GM23248 (cell line): ENCODE measurements at regions not wholly inside any gene's neighbourhood (a gene's known extent, or its start where the extent isn't known, plus 50 kb on each side); places are given as distances from the start of the nearest gene placed in this dataset.

Experiments
- DNase-seq: peaks from one replicate; pipeline ENCODE4 v3.0.0-alpha.2; 2015
- H2AFZ ChIP-seq: fragments of 200-600 bp; sonication (generic); 2 replicates; pipeline ENCODE4 v1.6.1; 2016; ENCODE audit warnings: antibody characterized with exemption
- H3F3A ChIP-seq: fragments of 200-600 bp; sonication (generic); 2 replicates; pipeline ENCODE4 v1.6.1; 2016; ENCODE audit warnings: mild to moderate bottlenecking, antibody characterized with exemption, mixed run types; ENCODE audit not compliant: insufficient read depth
- H3K27ac ChIP-seq: fragments of 200-600 bp; sonication (generic); 2 replicates; pipeline ENCODE4 v1.5.1; 2016; ENCODE audit warnings: mild to moderate bottlenecking
- H3K27me3 ChIP-seq: fragments of 200-600 bp; sonication (generic); replicated peaks from 2 replicates; pipeline ENCODE4 v1.6.1; 2016; ENCODE audit warnings: mild to moderate bottlenecking; ENCODE audit not compliant: insufficient read depth
- H3K36me3 ChIP-seq: fragments of 200-600 bp; sonication (generic); 2 replicates; pipeline ENCODE4 v1.6.1; 2016; ENCODE audit warnings: low read depth, mild to moderate bottlenecking
- H3K4me1 ChIP-seq: fragments of 200-600 bp; sonication (generic); 2 replicates; pipeline ENCODE4 v1.6.1; 2016; ENCODE audit warnings: mild to moderate bottlenecking; ENCODE audit not compliant: insufficient read depth
- H3K4me2 ChIP-seq: fragments of 200-600 bp; sonication (generic); one replicate; pipeline ENCODE4 v1.6.1; 2016; ENCODE audit warnings: mild to moderate bottlenecking; ENCODE audit not compliant: unreplicated experiment
- H3K4me3 ChIP-seq: fragments of 200-600 bp; sonication (generic); 2 replicates; pipeline ENCODE4 v1.5.1; 2016; ENCODE audit warnings: mild to moderate bottlenecking
- H3K79me2 ChIP-seq: fragments of 200-600 bp; sonication (generic); 2 replicates; pipeline ENCODE4 v1.6.1; 2016; ENCODE audit warnings: mild to moderate bottlenecking; ENCODE audit not compliant: insufficient read depth
- H3K9ac ChIP-seq: fragments of 200-600 bp; sonication (generic); 2 replicates; pipeline ENCODE4 v1.6.1; 2016; ENCODE audit warnings: mild to moderate bottlenecking
- H3K9me2 ChIP-seq: fragments of 200-600 bp; sonication (generic); 2 replicates; pipeline ENCODE4 v1.6.1; 2016; ENCODE audit warnings: mixed run types, mild to moderate bottlenecking, moderate library complexity; ENCODE audit not compliant: insufficient read depth
- H3K9me3 ChIP-seq: fragments of 200-600 bp; sonication (generic); one replicate; pipeline ENCODE4 v1.6.1; 2017; ENCODE audit warnings: low read depth
- H4K20me1 ChIP-seq: fragments of 200-600 bp; sonication (generic); 2 replicates; pipeline ENCODE4 v1.6.0; 2016; ENCODE audit not compliant: insufficient read depth
- EZH2 ChIP-seq: fragments of 200-600 bp; sonication (generic); IDR thresholded peaks from 2 replicates; pipeline ENCODE4 v1.6.1; 2018; ENCODE audit warnings: antibody characterized with exemption, mild to moderate bottlenecking; ENCODE audit not compliant: insufficient read depth, poor library complexity, severe bottlenecking
- EZH2phosphoT487 ChIP-seq: fragments of 200-600 bp; sonication (generic); IDR thresholded peaks from 2 replicates; pipeline ENCODE4 v1.6.1; 2018; ENCODE audit warnings: antibody characterized with exemption, moderate library complexity, mild to moderate bottlenecking, low read depth; ENCODE audit not compliant: insufficient read depth
- WGBS, 2 experiments: methylation state at CpG; one replicate each; pipeline ENCODE4 v1.1.6; 2015 to 2017; ENCODE audit warnings: low lambda C conversion rate in 2 of 2, low coverage in 1 of 2; ENCODE audit errors: missing lambda C conversion rate in 2 of 2; 5-methylcytosine and 5-hydroxymethylcytosine counted together
- in situ Hi-C: fragments of 300-500 bp; cut with MboI; formaldehyde crosslinking; loops from 2 replicates; pipeline ENCODE4 v1.15.0; 2020

DNA sequence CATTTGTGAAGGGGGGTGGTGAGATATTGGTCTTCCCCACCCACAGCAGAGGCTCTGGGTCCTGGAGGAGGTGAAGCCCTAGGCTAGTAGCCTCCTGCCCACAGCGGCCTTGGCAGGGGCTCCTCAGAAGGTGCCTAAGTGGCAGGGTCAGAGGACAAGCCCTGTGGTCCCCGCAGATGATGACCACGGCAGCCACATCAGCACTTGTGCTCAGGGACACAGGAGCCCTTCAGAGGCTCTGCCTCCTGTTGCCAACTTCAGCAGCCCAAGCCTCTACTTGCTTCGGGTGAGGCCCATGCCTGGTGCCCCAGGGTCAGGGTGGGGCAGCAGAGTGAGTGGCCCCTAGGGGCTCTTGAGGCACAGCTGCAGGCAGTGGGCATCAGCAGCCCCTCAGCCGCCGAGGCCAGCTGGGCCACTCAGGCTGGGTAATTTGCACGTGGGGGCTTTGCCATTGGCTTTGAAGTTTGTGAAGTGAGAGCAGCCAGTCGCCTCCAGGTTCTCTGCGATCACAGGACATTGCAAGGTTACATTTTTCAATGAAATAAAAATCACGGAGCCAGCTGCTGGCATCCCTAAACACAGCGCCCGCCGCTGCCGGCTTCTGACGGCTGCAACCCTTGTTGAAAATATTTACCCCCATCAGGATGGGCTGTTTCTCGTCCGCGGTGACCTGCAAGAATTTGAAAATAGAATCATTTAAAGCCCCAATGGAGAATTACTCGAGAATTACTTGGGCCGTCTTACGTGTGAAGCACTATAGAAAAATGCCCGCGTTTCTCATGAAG, 108.5 kb downstream of the HMX1 start:
- no peak for DNase-seq
- Histone ChIP-seq H3K9me3 (no peaks in the 10 kb centered on the region), H3K9me2 (no peaks in the 10 kb centered on the region), H4K20me1 (no peaks in the 10 kb centered on the region), H2AFZ (no peak overlapping the region), H3K36me3 (no peaks in the 10 kb centered on the region), H3F3A (no peaks in the 10 kb centered on the region), H3K79me2 (no peaks in the 10 kb centered on the region), H3K27me3 (peaks cover 6% of the 10 kb centered on the region; the same call in 1 of the 2 replicates), H3K4me3 (no peak overlapping the region), H3K9ac (no peak overlapping the region), H3K4me2 (no peak overlapping the region), H3K4me1 (no peaks in the 10 kb centered on the region), H3K27ac (no peak overlapping the region)
- TF ChIP-seq EZH2 (no peak), EZH2phosphoT487 (no peak)
- in situ Hi-C loops = no loop called here
- WGBS, 2 experiments = 50 to 53% methylated on average over 23 of the region's 23 CpGs

DNA sequence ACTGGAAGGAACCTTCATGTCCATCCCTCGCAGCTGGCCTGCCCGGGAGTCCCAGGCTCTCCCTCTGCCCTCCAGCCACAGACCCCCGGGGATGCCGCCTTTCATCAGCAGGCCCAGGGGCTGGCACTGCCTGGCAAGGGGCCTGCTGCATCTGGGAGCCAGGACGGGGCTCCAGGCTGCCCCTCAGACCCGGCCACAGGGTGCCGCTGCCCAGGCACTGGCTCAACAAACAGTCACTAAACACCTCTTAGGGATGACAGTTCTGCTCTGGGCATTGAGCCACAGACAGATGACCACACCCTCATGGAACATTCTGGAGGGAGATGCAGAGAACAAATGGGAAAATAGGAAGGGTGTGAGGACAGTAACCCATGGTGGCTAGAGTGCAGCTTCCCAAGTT, 109.3 kb downstream of the HMX1 start:
- Histone ChIP-seq H3K9ac (no peak overlapping the region), H3K27me3 (peaks cover 6% of the 10 kb centered on the region; the same call in 1 of the 2 replicates), H2AFZ (no peak overlapping the region), H3K9me2 (no peaks in the 10 kb centered on the region), H4K20me1 (no peaks in the 10 kb centered on the region), H3K79me2 (no peaks in the 10 kb centered on the region), H3K4me1 (no peaks in the 10 kb centered on the region), H3K27ac (no peak overlapping the region), H3K9me3 (no peaks in the 10 kb centered on the region), H3K36me3 (no peaks in the 10 kb centered on the region), H3K4me3 (no peak overlapping the region), H3F3A (no peaks in the 10 kb centered on the region), H3K4me2 (no peak overlapping the region)
- in situ Hi-C loops = no loop called here
- 12 to 13% methylated on average over 7 of the region's 7 CpGs for WGBS, 2 experiments
- DNase-seq = no peak
- no peak for TF ChIP-seq EZH2
- no peak for TF ChIP-seq EZH2phosphoT487

DNA sequence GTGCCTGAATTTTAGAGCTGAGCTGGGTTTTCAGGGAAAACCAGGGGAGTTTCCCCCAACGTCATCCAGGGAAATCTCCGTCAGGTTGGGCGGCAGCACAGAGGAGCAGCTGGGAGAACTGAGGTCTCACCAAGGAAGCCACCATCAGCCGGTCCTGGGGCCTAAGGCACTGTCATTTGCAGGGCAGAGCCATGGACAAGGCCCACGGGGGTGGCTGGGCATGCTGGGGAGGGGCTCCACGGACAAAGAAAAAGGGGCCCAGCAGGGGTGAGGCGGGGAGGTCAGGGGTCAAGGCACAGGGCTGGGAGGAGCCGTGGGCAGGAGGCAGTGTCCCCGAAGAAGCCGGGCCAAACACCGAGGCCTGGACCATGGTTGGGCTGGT, 109.8 kb downstream of the HMX1 start:
- Histone ChIP-seq H3K36me3 (no peaks in the 10 kb centered on the region), H3K4me3 (no peak overlapping the region), H4K20me1 (no peaks in the 10 kb centered on the region), H3F3A (no peaks in the 10 kb centered on the region), H3K9me2 (no peaks in the 10 kb centered on the region), H3K4me2 (no peak overlapping the region), H3K79me2 (no peaks in the 10 kb centered on the region), H3K9me3 (no peaks in the 10 kb centered on the region), H3K9ac (no peak overlapping the region), H3K27me3 (peaks cover 5% of the 10 kb centered on the region), H2AFZ (no peak overlapping the region), H3K4me1 (no peaks in the 10 kb centered on the region), H3K27ac (no peak overlapping the region)
- 35 to 41% methylated on average over 8 to 10 of the region's 11 CpGs for WGBS, 2 experiments
- in situ Hi-C loops = no loop called here
- no peak for TF ChIP-seq EZH2phosphoT487
- no peak for TF ChIP-seq EZH2
- no peak for DNase-seq

DNA sequence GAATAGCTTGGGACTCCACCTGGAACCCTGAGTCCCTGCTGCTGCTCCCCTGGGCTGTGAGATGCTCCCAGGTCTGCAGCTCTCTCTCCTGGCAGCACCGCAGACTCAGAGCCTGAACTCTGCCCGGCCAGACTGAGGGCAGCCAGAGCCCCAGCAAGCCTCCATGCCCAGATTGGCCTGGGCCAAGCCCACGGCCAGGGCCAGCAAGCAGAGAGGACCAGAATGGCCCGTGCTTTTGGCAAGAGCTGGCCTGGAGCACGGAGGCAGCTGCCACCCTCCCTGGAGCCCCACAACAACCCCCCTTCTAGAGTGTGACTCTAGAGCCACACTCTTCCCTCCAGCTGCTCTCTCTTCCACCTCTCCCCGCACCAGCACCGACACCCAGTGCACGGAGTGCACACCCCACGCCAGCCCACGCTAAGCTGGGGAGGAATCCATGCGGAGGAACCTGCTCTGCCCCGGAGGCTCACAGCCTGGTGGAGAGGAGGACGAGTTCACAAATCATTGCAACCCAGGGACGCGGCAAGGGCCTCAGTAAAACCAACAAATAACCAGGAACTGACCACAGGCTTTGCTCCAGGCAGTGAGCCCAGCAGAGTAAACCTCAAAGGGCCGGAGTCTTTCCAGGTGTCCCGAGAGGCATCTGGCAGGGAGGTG, 110.3 kb downstream of the HMX1 start:
- no peak for DNase-seq
- Histone ChIP-seq H3K9me3 (no peaks in the 10 kb centered on the region), H3F3A (no peaks in the 10 kb centered on the region), H3K9ac (no peak overlapping the region), H3K79me2 (no peaks in the 10 kb centered on the region), H3K27me3 (peaks cover 3% of the 10 kb centered on the region; the same call in 1 of the 2 replicates), H3K4me3 (no peak overlapping the region), H4K20me1 (no peaks in the 10 kb centered on the region), H3K27ac (no peak overlapping the region), H2AFZ (no peak overlapping the region), H3K36me3 (no peaks in the 10 kb centered on the region), H3K4me2 (no peak overlapping the region), H3K4me1 (no peaks in the 10 kb centered on the region), H3K9me2 (no peaks in the 10 kb centered on the region)
- 28 to 31% methylated on average over 17 of the region's 17 CpGs for WGBS, 2 experiments
- TF ChIP-seq EZH2 (no peak), EZH2phosphoT487 (no peak)
- in situ Hi-C loops = no loop called here
